Mesothelial cell of epicardium (in vitro differentiated cells): ENCODE measurements at regions not wholly inside any gene's neighbourhood (a gene's known extent, or its start where the extent isn't known, plus 50 kb on each side); places are given as distances from the start of the nearest gene placed in this dataset.

Source experiments
- DNase-seq, 2 experiments: peaks; one replicate each; pipeline ENCODE4 v3.0.0; 2021; ENCODE audit warnings: low spot score in 2 of 2; ENCODE audit not compliant: unreplicated experiment in 2 of 2
- H3K27ac Mint-ChIP-seq: 2 replicates; pipeline ENCODE4 v1.8.0; 2021; ENCODE audit warnings: mixed read lengths
- H3K27me3 Mint-ChIP-seq: 2 replicates; pipeline ENCODE4 v1.8.0; 2021; ENCODE audit warnings: low read depth, mixed read lengths
- H3K36me3 Mint-ChIP-seq: 2 replicates; pipeline ENCODE4 v1.8.0; 2021; ENCODE audit warnings: mixed read lengths
- H3K4me1 Mint-ChIP-seq: 2 replicates; pipeline ENCODE4 v1.8.0; 2021; ENCODE audit warnings: mixed read lengths
- H3K4me3 Mint-ChIP-seq: 2 replicates; pipeline ENCODE4 v1.8.0; 2021; ENCODE audit warnings: mild to moderate bottlenecking, moderate library complexity, mixed read lengths
- H3K9me3 Mint-ChIP-seq: 2 replicates; pipeline ENCODE4 v1.8.0; 2021; ENCODE audit warnings: mixed read lengths
- CTCF ChIP-seq: fragments of 200-600 bp; sonication (generic); IDR thresholded peaks from one replicate; pipeline ENCODE4 v1.5.0; 2021; ENCODE audit warnings: antibody characterized with exemption; ENCODE audit not compliant: unreplicated experiment

- H3K4me1 Mint-ChIP-seq, result peaks cover 8% of the 10 kb centered on the region
- TF ChIP-seq CTCF, result no peak
Observed at GRCh38 chr2:236703373-236703709, 133.7 kb downstream of the ACKR3 start.

GRCh38 chr2:236703906-236704305 lies 134.3 kb downstream of the ACKR3 start:
- H3K4me1 Mint-ChIP-seq, result peaks cover 8% of the 10 kb centered on the region
- no peak overlapping the region for H3K27ac Mint-ChIP-seq
- H3K4me3 Mint-ChIP-seq, result no peak overlapping the region
- no peaks in the 10 kb centered on the region for H3K36me3 Mint-ChIP-seq
- peaks cover 2% of the 10 kb centered on the region for H3K27me3 Mint-ChIP-seq
- DNase-seq, result no peak
- TF ChIP-seq CTCF, result no peak
- H3K9me3 Mint-ChIP-seq, result no peaks in the 10 kb centered on the region

More at GRCh38 chr2:236703373-236703709, 133.7 kb downstream of the ACKR3 start:
- Mint-ChIP-seq H3K9me3 (no peaks in the 10 kb centered on the region), H3K36me3 (no peaks in the 10 kb centered on the region), H3K4me3 (no peak overlapping the region), H3K27ac (no peak overlapping the region), H3K27me3 (peaks cover 2% of the 10 kb centered on the region)
- DNase-seq, result no peak

- Mint-ChIP-seq H3K9me3 (no peaks in the 10 kb centered on the region), H3K4me3 (no peak overlapping the region), H3K27ac (no peak overlapping the region), H3K27me3 (peaks cover 2% of the 10 kb centered on the region), H3K36me3 (no peaks in the 10 kb centered on the region), H3K4me1 (peaks cover 8% of the 10 kb centered on the region)
- no peak for TF ChIP-seq CTCF
- DNase-seq, result no peak
Observed at GRCh38 chr2:236704887-236705286, 135.3 kb downstream of the ACKR3 start.

DNA sequence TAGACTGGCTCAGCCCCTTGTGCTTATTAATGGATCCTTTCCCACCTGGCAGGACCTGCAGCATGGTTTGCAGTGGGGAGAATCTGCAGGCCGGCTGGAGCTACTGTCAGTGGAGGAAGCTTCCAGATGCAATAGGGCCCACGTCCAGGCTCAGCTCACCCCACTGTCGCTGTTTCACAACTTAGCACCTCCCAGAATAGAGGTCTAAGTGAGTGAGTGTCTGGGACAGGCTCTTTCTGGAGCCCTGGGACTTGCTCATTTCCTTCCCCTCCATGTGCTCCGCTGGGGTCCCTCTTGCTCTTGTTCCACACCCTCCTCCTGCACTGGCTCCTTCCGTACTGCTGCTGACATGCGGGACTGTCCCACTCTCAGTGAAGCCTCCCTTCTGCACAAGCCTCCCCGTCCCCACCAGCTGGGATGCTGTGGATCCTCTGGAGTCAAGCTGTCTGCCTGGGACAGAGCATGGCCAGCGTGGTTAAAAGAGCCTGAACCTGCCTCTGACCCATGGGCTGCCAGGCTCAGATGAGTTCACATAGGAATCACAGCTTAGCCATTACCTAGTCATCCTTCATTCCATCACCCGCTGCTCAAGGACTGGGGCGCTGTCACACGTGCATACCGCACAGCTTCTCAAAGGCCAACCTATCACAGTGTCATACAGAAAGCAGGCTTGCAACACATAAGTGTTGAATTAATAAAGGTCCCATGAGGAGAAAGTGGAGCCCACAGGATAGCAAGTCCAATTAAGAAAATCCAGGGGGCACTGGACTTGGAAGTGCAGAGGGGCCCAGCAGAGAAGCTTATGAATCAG lies 135.9 kb downstream of the ACKR3 start:
- H3K36me3 Mint-ChIP-seq, result no peaks in the 10 kb centered on the region
- DNase-seq, result no peak
- H3K27me3 Mint-ChIP-seq, result peaks cover 2% of the 10 kb centered on the region
- H3K4me3 Mint-ChIP-seq, result no peak overlapping the region
- H3K9me3 Mint-ChIP-seq, result no peaks in the 10 kb centered on the region
- H3K4me1 Mint-ChIP-seq, result peaks cover 8% of the 10 kb centered on the region
- no peak for TF ChIP-seq CTCF
- H3K27ac Mint-ChIP-seq, result no peak overlapping the region

- TF ChIP-seq CTCF, result no peak
Observed at GRCh38 chr2:236706288-236706687, 136.7 kb downstream of the ACKR3 start.

GRCh38 chr2:236706803-236707202 lies 137.2 kb downstream of the ACKR3 start:
- no peaks in the 10 kb centered on the region for H3K36me3 Mint-ChIP-seq
- TF ChIP-seq CTCF, result no peak
- peaks cover 8% of the 10 kb centered on the region for H3K4me1 Mint-ChIP-seq
- H3K27ac Mint-ChIP-seq, result no peak overlapping the region
- no peaks in the 10 kb centered on the region for H3K9me3 Mint-ChIP-seq
- H3K27me3 Mint-ChIP-seq, result peaks cover 2% of the 10 kb centered on the region
- no peak overlapping the region for H3K4me3 Mint-ChIP-seq
- DNase-seq, result no peak

More at GRCh38 chr2:236706288-236706687, 136.7 kb downstream of the ACKR3 start:
- Mint-ChIP-seq H3K27me3 (peaks cover 2% of the 10 kb centered on the region), H3K27ac (no peak overlapping the region), H3K4me3 (no peak overlapping the region), H3K9me3 (no peaks in the 10 kb centered on the region), H3K36me3 (no peaks in the 10 kb centered on the region), H3K4me1 (peaks cover 8% of the 10 kb centered on the region)
- no peak for DNase-seq
